ENCODE measurements at regions not wholly inside any gene's neighbourhood (a gene's known extent, or its start where the extent isn't known, plus 50 kb on each side); places are given as distances from the start of the nearest gene placed in this dataset.

GRCh38 chr5:133870661-133871060, 97.8 kb downstream of the C5orf15 start:
- POLR2A ChIA-PET (ENCODE audit: partially characterized antibody) = no interaction called here
- CTCF ChIA-PET (ENCODE audit: partially characterized antibody) = interaction anchor here (1.2 to 4.2 kb wide), 7 partner anchors 10 to 449 kb away, joined by 3 to 43 read pairs (median 9); no protein-coding TSS in a partner anchor
- peaks cover 5 to 22% of the 10 kb centered on the region in 2 donors for H3K27me3 Mint-ChIP-seq

GRCh38 chr5:133869519-133870335, 98.7 kb downstream of the C5orf15 start:
- Histone ChIP-seq H3K4me1 (ENCODE audit: insufficient read depth, low read length) (no peaks in the 10 kb centered on the region), H3K27ac (ENCODE audit: low read depth, low read length) (no peak overlapping the region), H3K4me3 (ENCODE audit: low read length in 2 of 2) (no peak overlapping the region), H3K27me3 (ENCODE audit: insufficient read depth, low read length) (no peaks in the 10 kb centered on the region), H3K36me3 (ENCODE audit: insufficient read depth, low read length) (no peaks in the 10 kb centered on the region), H3K9me3 (ENCODE audit: control insufficient read depth in 1 of 2, low read length in 2 of 2) (no peaks in the 10 kb centered on the region)
- Mint-ChIP-seq H3K27me3 (peaks cover 5 to 16% of the 10 kb centered on the region in 2 donors), H3K4me3 (no peak overlapping the region), H3K9me3 (peaks cover 0 to 7% (median 5%) of the 10 kb centered on the region in 8 donors), H3K27ac (no peak overlapping the region), H3K4me1 (peaks cover 0 to 3% (median under 1%) of the 10 kb centered on the region in 4 donors), H3K36me3 (no peaks in the 10 kb centered on the region)
- DNase-seq = no peak
- ChIA-PET POLR2A (ENCODE audit: partially characterized antibody) (no interaction called here), CTCF (ENCODE audit: partially characterized antibody) (interaction anchor here (0.6 to 4.2 kb wide), 20 partner anchors 8 to 759 kb away, joined by 3 to 43 read pairs (median 5); no protein-coding TSS in a partner anchor)
- intact Hi-C loops (cut with micrococcal nuclease) = no loop called here

More at GRCh38 chr5:133870661-133871060, 97.8 kb downstream of the C5orf15 start:
- Histone ChIP-seq H3K36me3 (ENCODE audit: insufficient read depth, low read length) (no peaks in the 10 kb centered on the region), H3K4me1 (ENCODE audit: insufficient read depth, low read length) (no peaks in the 10 kb centered on the region), H3K9me3 (ENCODE audit: control insufficient read depth in 1 of 2, low read length in 2 of 2) (no peaks in the 10 kb centered on the region), H3K27me3 (ENCODE audit: insufficient read depth, low read length) (no peaks in the 10 kb centered on the region), H3K4me3 (ENCODE audit: low read length in 2 of 2) (no peak overlapping the region), H3K27ac (ENCODE audit: low read depth, low read length) (no peak overlapping the region)
- Mint-ChIP-seq H3K4me1 (peaks cover 0 to 3% (median under 1%) of the 10 kb centered on the region in 4 donors), H3K4me3 (no peak overlapping the region), H3K36me3 (peaks cover 0 to 4% of the 10 kb centered on the region in 2 donors), H3K27ac (no peak overlapping the region), H3K9me3 (peaks cover 2 to 15% (median 9%) of the 10 kb centered on the region in 8 donors)
- intact Hi-C loops (cut with micrococcal nuclease) = no loop called here
- DNase-seq = no peak

DNA sequence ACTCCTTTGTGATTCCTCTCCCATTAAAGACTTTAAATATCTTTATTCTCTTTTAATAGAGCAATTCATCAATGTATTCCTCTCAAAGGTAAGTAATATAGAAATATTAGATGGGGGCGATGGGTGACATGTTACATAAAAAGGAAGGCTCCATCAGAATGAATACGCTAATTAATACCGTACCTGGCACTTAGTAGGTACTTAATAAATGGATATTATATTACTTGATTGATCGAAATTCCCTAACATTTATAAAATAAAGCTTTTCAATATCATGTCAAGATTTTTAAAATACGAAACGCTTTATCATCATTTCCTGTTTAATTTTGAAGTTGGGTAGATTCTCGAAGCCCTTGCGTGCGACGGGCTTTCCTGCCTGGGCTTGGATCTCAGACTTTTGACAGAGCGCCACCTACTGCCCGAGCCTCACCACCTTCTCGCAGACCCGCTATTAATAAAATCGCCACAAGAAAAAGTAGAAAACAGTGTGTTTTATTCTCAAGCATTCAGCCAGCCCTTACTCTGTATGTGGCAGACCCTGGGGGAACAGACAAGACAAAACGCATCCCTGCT, 99.4 kb downstream of the C5orf15 start:
- Mint-ChIP-seq H3K27ac (no peak overlapping the region), H3K4me3 (peak overlapping the region in 1 of 8 donors; percentile 30), H3K9me3 (peaks cover 0 to 4% (median 3%) of the 10 kb centered on the region in 8 donors), H3K4me1 (peaks cover 0 to 3% (median under 1%) of the 10 kb centered on the region in 4 donors), H3K27me3 (peaks cover 5 to 16% of the 10 kb centered on the region in 2 donors), H3K36me3 (no peaks in the 10 kb centered on the region)
- POLR2A ChIA-PET (ENCODE audit: partially characterized antibody) = no interaction called here
- Histone ChIP-seq H3K27ac (ENCODE audit: low read depth, low read length) (no peak overlapping the region), H3K27me3 (ENCODE audit: insufficient read depth, low read length) (no peaks in the 10 kb centered on the region), H3K4me1 (ENCODE audit: insufficient read depth, low read length) (no peaks in the 10 kb centered on the region), H3K36me3 (ENCODE audit: insufficient read depth, low read length) (no peaks in the 10 kb centered on the region), H3K9me3 (ENCODE audit: control insufficient read depth in 1 of 2, low read length in 2 of 2) (no peaks in the 10 kb centered on the region), H3K4me3 (ENCODE audit: low read length in 2 of 2) (no peak overlapping the region)
- DNase-seq = peak; percentile 46 to 58 (median 51)
- CTCF ChIA-PET (ENCODE audit: partially characterized antibody) = interaction anchor here (0.7 to 4.2 kb wide), 21 partner anchors 8 to 758 kb away, joined by 3 to 43 read pairs (median 4); no protein-coding TSS in a partner anchor
- intact Hi-C loops (cut with micrococcal nuclease) = no loop called here

DNA sequence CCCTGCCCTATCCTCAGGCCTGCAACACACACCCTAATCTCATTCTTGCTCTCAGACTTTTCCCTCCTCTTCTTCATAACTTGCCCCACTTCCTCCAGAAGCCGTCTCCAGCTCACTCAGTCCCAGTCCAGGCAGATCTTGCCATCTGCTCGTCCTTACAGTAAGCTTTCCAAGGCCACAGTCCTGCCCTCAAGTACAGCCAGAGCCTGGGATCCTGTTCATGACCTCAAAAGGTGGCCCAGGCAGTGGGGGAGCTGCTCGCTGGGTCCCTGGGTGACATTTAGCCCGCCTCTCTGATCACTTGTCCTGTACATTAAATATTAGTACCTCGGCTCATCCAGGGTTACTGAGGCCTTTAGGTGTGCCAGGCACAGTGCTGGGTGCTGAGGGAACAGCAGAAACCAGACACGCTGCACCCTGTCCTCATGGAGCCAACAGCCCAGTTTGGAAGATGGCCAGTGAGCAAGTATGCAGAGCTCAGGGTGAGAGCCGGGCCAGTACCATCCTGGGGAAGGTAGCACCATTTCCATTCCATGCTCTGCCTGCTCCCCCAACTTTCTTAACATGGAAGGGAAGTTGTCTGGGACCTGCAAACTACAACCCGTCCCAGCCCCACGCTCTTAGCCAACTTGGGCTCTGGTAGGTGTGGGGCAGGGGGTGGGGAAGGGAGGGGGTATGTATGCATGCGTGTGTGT, 100.4 kb downstream of the C5orf15 start:
- H3K27ac ChIP-seq (ENCODE audit: low read depth, low read length) = no peak overlapping the region
- no peak overlapping the region for H3K4me3 ChIP-seq (ENCODE audit: low read length in 2 of 2)
- DNase-seq = no peak
- no peaks in the 10 kb centered on the region for H3K27me3 ChIP-seq (ENCODE audit: insufficient read depth, low read length)
- Mint-ChIP-seq H3K9me3 (peaks cover 0 to 3% (median 0%) of the 10 kb centered on the region in 8 donors), H3K27me3 (peaks cover 5 to 13% of the 10 kb centered on the region in 2 donors), H3K4me3 (no peak overlapping the region), H3K27ac (no peak overlapping the region), H3K4me1 (peaks cover 0 to 3% (median under 1%) of the 10 kb centered on the region in 4 donors), H3K36me3 (no peaks in the 10 kb centered on the region)
- intact Hi-C loops (cut with micrococcal nuclease) = no loop called here
- no peaks in the 10 kb centered on the region for H3K4me1 ChIP-seq (ENCODE audit: insufficient read depth, low read length)
- H3K36me3 ChIP-seq (ENCODE audit: insufficient read depth, low read length) = no peaks in the 10 kb centered on the region
- ChIA-PET POLR2A (ENCODE audit: partially characterized antibody) (no interaction called here), CTCF (ENCODE audit: partially characterized antibody) (interaction anchor here (1.0 to 4.2 kb wide), 9 partner anchors 14 to 757 kb away, joined by 3 to 43 read pairs (median 7); no protein-coding TSS in a partner anchor)
- no peaks in the 10 kb centered on the region for H3K9me3 ChIP-seq (ENCODE audit: control insufficient read depth in 1 of 2, low read length in 2 of 2)

GRCh38 chr5:133867341-133867740, 101.1 kb downstream of the C5orf15 start:
- no peak for DNase-seq
- Mint-ChIP-seq H3K36me3 (no peaks in the 10 kb centered on the region), H3K27me3 (peaks cover 4 to 10% of the 10 kb centered on the region in 2 donors), H3K27ac (no peak overlapping the region), H3K9me3 (peaks cover 0 to 2% (median 0%) of the 10 kb centered on the region in 8 donors), H3K4me3 (no peak overlapping the region), H3K4me1 (peaks cover 0 to 3% (median under 1%) of the 10 kb centered on the region in 4 donors)
- intact Hi-C loops (cut with micrococcal nuclease) = no loop called here
- Histone ChIP-seq H3K9me3 (ENCODE audit: control insufficient read depth in 1 of 2, low read length in 2 of 2) (no peaks in the 10 kb centered on the region), H3K4me1 (ENCODE audit: insufficient read depth, low read length) (no peaks in the 10 kb centered on the region), H3K27me3 (ENCODE audit: insufficient read depth, low read length) (no peaks in the 10 kb centered on the region), H3K4me3 (ENCODE audit: low read length in 2 of 2) (no peak overlapping the region), H3K27ac (ENCODE audit: low read depth, low read length) (no peak overlapping the region), H3K36me3 (ENCODE audit: insufficient read depth, low read length) (no peaks in the 10 kb centered on the region)
- CTCF ChIA-PET (ENCODE audit: partially characterized antibody) = interaction anchor here (1.3 to 3.4 kb wide), 2 partner anchors 443 to 756 kb away, joined by 7 to 13 read pairs; no protein-coding TSS in a partner anchor
- POLR2A ChIA-PET (ENCODE audit: partially characterized antibody) = no interaction called here

- H3K27ac ChIP-seq (ENCODE audit: low read depth, low read length) = no peak overlapping the region
- no peak overlapping the region for H3K27ac Mint-ChIP-seq
- H3K9me3 ChIP-seq (ENCODE audit: control insufficient read depth in 1 of 2, low read length in 2 of 2) = no peaks in the 10 kb centered on the region
- peaks cover 4 to 10% of the 10 kb centered on the region in 2 donors for H3K27me3 Mint-ChIP-seq
- no peaks in the 10 kb centered on the region for H3K27me3 ChIP-seq (ENCODE audit: insufficient read depth, low read length)
- H3K36me3 Mint-ChIP-seq = no peaks in the 10 kb centered on the region
- no peaks in the 10 kb centered on the region for H3K36me3 ChIP-seq (ENCODE audit: insufficient read depth, low read length)
- no peak overlapping the region for H3K4me3 Mint-ChIP-seq
- H3K4me1 ChIP-seq (ENCODE audit: insufficient read depth, low read length) = no peaks in the 10 kb centered on the region
- H3K9me3 Mint-ChIP-seq = peaks cover 0 to 2% (median 0%) of the 10 kb centered on the region in 8 donors
- POLR2A ChIA-PET (ENCODE audit: partially characterized antibody) = no interaction called here
- CTCF ChIA-PET (ENCODE audit: partially characterized antibody) = interaction anchor here (1.3 to 3.4 kb wide), 2 partner anchors 443 to 756 kb away, joined by 7 to 13 read pairs; no protein-coding TSS in a partner anchor
- DNase-seq = no peak
- peaks cover 0 to 3% (median under 1%) of the 10 kb centered on the region in 4 donors for H3K4me1 Mint-ChIP-seq
- intact Hi-C loops (cut with micrococcal nuclease) = no loop called here
- H3K4me3 ChIP-seq (ENCODE audit: low read length in 2 of 2) = no peak overlapping the region
These were observed 101.6 kb downstream of the C5orf15 start for GRCh38 chr5:133866903-133867245.
